Activated T-helper 17 cell treated with anti-CD3 and anti-CD28 coated beads, Interleukin-2, amount 50 U/mL, for 72 hours (primary cell): ENCODE measurements at regions not wholly inside any gene's neighbourhood (a gene's known extent, or its start where the extent isn't known, plus 50 kb on each side); places are given as distances from the start of the nearest gene placed in this dataset.

Experiments used
- ATAC-seq: fragments of 150-1000 bp; cut with Tn5 transposase; replicated peaks from 2 replicates; pipeline ENCODE4 v1.10.0; 2021; ENCODE audit warnings: mild to moderate bottlenecking, moderate library complexity
- H3K27ac Mint-ChIP-seq: one replicate; pipeline ENCODE4 v1.8.0; 2022; ENCODE audit warnings: mixed read lengths
- H3K27me3 Mint-ChIP-seq: one replicate; pipeline ENCODE4 v1.8.0; 2022; ENCODE audit warnings: mixed read lengths
- H3K36me3 Mint-ChIP-seq: one replicate; pipeline ENCODE4 v1.8.0; 2022; ENCODE audit warnings: low read depth, mild to moderate bottlenecking, mixed read lengths
- H3K4me1 Mint-ChIP-seq: one replicate; pipeline ENCODE4 v1.8.0; 2022; ENCODE audit warnings: mixed read lengths
- H3K4me3 Mint-ChIP-seq: one replicate; pipeline ENCODE4 v1.8.0; 2022; ENCODE audit warnings: mild to moderate bottlenecking, mixed read lengths
- H3K9me3 Mint-ChIP-seq: one replicate; pipeline ENCODE4 v1.8.0; 2022; ENCODE audit warnings: mixed read lengths

- no peaks in the 10 kb centered on the region for H3K9me3 Mint-ChIP-seq
- no peak for ATAC-seq
- no peak overlapping the region for H3K27ac Mint-ChIP-seq
- no peaks in the 10 kb centered on the region for H3K4me1 Mint-ChIP-seq
- H3K4me3 Mint-ChIP-seq, result no peak overlapping the region
- no peaks in the 10 kb centered on the region for H3K36me3 Mint-ChIP-seq
- no peaks in the 10 kb centered on the region for H3K27me3 Mint-ChIP-seq
Measured at GRCh38 chr12:93102744-93103143, 173.6 kb upstream of the EEA1 start.

- Mint-ChIP-seq H3K4me1 (no peaks in the 10 kb centered on the region), H3K27me3 (no peaks in the 10 kb centered on the region), H3K36me3 (no peaks in the 10 kb centered on the region), H3K27ac (no peak overlapping the region), H3K9me3 (no peaks in the 10 kb centered on the region), H3K4me3 (no peak overlapping the region)
- ATAC-seq, result no peak
Measured at GRCh38 chr12:93103154-93103553, 174.1 kb upstream of the EEA1 start.

- Mint-ChIP-seq H3K4me3 (no peak overlapping the region), H3K27me3 (no peaks in the 10 kb centered on the region), H3K36me3 (no peaks in the 10 kb centered on the region), H3K4me1 (no peaks in the 10 kb centered on the region), H3K27ac (no peak overlapping the region), H3K9me3 (no peaks in the 10 kb centered on the region)
- no peak for ATAC-seq
Measured at GRCh38 chr12:93104535-93104934, 175.4 kb upstream of the EEA1 start.

- H3K9me3 Mint-ChIP-seq, result no peaks in the 10 kb centered on the region
- no peak overlapping the region for H3K4me3 Mint-ChIP-seq
- H3K36me3 Mint-ChIP-seq, result no peaks in the 10 kb centered on the region
- peak; percentile 76 for ATAC-seq
- H3K27ac Mint-ChIP-seq, result peak overlapping the region; percentile 17
- no peaks in the 10 kb centered on the region for H3K27me3 Mint-ChIP-seq
- no peaks in the 10 kb centered on the region for H3K4me1 Mint-ChIP-seq
Measured at GRCh38 chr12:93106910-93107309, 177.8 kb upstream of the EEA1 start.

GRCh38 chr12:93107514-93108312, 178.6 kb upstream of the EEA1 start:
- Mint-ChIP-seq H3K36me3 (no peaks in the 10 kb centered on the region), H3K27ac (peak overlapping the region; percentile 17), H3K4me3 (no peak overlapping the region), H3K9me3 (no peaks in the 10 kb centered on the region), H3K4me1 (no peaks in the 10 kb centered on the region), H3K27me3 (no peaks in the 10 kb centered on the region)
- ATAC-seq, result peak; percentile 54

GRCh38 chr12:93108985-93109384, 179.9 kb upstream of the EEA1 start:
- H3K36me3 Mint-ChIP-seq, result no peaks in the 10 kb centered on the region
- ATAC-seq, result no peak
- no peak overlapping the region for H3K27ac Mint-ChIP-seq
- H3K27me3 Mint-ChIP-seq, result no peaks in the 10 kb centered on the region
- H3K4me1 Mint-ChIP-seq, result no peaks in the 10 kb centered on the region
- H3K4me3 Mint-ChIP-seq, result no peak overlapping the region
- H3K9me3 Mint-ChIP-seq, result no peaks in the 10 kb centered on the region

GRCh38 chr12:93109551-93110203, 180.6 kb upstream of the EEA1 start:
- no peaks in the 10 kb centered on the region for H3K9me3 Mint-ChIP-seq
- peak overlapping the region; percentile 26 for H3K4me3 Mint-ChIP-seq
- H3K27me3 Mint-ChIP-seq, result no peaks in the 10 kb centered on the region
- no peaks in the 10 kb centered on the region for H3K36me3 Mint-ChIP-seq
- no peaks in the 10 kb centered on the region for H3K4me1 Mint-ChIP-seq
- peak; percentile 60 for ATAC-seq
- peak overlapping the region; percentile 70 for H3K27ac Mint-ChIP-seq

- H3K27me3 Mint-ChIP-seq, result no peaks in the 10 kb centered on the region
- H3K27ac Mint-ChIP-seq, result no peak overlapping the region
- H3K9me3 Mint-ChIP-seq, result no peaks in the 10 kb centered on the region
- H3K4me1 Mint-ChIP-seq, result no peaks in the 10 kb centered on the region
- H3K4me3 Mint-ChIP-seq, result no peak overlapping the region
- H3K36me3 Mint-ChIP-seq, result no peaks in the 10 kb centered on the region
- ATAC-seq, result no peak
Measured at GRCh38 chr12:93111773-93112172, 182.7 kb upstream of the EEA1 start.

- Mint-ChIP-seq H3K4me1 (no peaks in the 10 kb centered on the region), H3K27ac (no peak overlapping the region), H3K9me3 (no peaks in the 10 kb centered on the region), H3K4me3 (no peak overlapping the region), H3K27me3 (no peaks in the 10 kb centered on the region), H3K36me3 (no peaks in the 10 kb centered on the region)
- no peak for ATAC-seq
Measured at GRCh38 chr12:93113317-93114006, 184.4 kb upstream of the EEA1 start.

GRCh38 chr12:93115198-93115601, 186.1 kb upstream of the EEA1 start:
- no peaks in the 10 kb centered on the region for H3K4me1 Mint-ChIP-seq
- H3K27me3 Mint-ChIP-seq, result peaks cover 5% of the 10 kb centered on the region
- no peaks in the 10 kb centered on the region for H3K9me3 Mint-ChIP-seq
- no peaks in the 10 kb centered on the region for H3K36me3 Mint-ChIP-seq
- H3K4me3 Mint-ChIP-seq, result no peak overlapping the region
- H3K27ac Mint-ChIP-seq, result no peak overlapping the region
- no peak for ATAC-seq

GRCh38 chr12:93115646-93116045, 186.6 kb upstream of the EEA1 start:
- peaks cover 5% of the 10 kb centered on the region for H3K27me3 Mint-ChIP-seq
- no peaks in the 10 kb centered on the region for H3K4me1 Mint-ChIP-seq

GRCh38 chr12:93116632-93117031, 187.5 kb upstream of the EEA1 start:
- no peaks in the 10 kb centered on the region for H3K4me1 Mint-ChIP-seq
- H3K9me3 Mint-ChIP-seq, result no peaks in the 10 kb centered on the region
- no peak for ATAC-seq
- H3K4me3 Mint-ChIP-seq, result no peak overlapping the region
- H3K27ac Mint-ChIP-seq, result no peak overlapping the region
- H3K36me3 Mint-ChIP-seq, result no peaks in the 10 kb centered on the region
- H3K27me3 Mint-ChIP-seq, result peaks cover 5% of the 10 kb centered on the region

More at GRCh38 chr12:93115646-93116045, 186.6 kb upstream of the EEA1 start:
- Mint-ChIP-seq H3K9me3 (no peaks in the 10 kb centered on the region), H3K36me3 (no peaks in the 10 kb centered on the region), H3K27ac (no peak overlapping the region), H3K4me3 (no peak overlapping the region)
- no peak for ATAC-seq

GRCh38 chr12:93121729-93122488, 192.8 kb upstream of the EEA1 start:
- H3K9me3 Mint-ChIP-seq, result no peaks in the 10 kb centered on the region

GRCh38 chr12:93122569-93123091, 193.5 kb upstream of the EEA1 start:
- ATAC-seq, result no peak
- Mint-ChIP-seq H3K27me3 (peaks cover 5% of the 10 kb centered on the region), H3K27ac (no peak overlapping the region), H3K9me3 (no peaks in the 10 kb centered on the region), H3K36me3 (no peaks in the 10 kb centered on the region), H3K4me1 (no peaks in the 10 kb centered on the region), H3K4me3 (no peak overlapping the region)

More at GRCh38 chr12:93121729-93122488, 192.8 kb upstream of the EEA1 start:
- no peak overlapping the region for H3K4me3 Mint-ChIP-seq
- no peak for ATAC-seq
- no peaks in the 10 kb centered on the region for H3K36me3 Mint-ChIP-seq
- no peaks in the 10 kb centered on the region for H3K4me1 Mint-ChIP-seq
- peaks cover 5% of the 10 kb centered on the region for H3K27me3 Mint-ChIP-seq
- H3K27ac Mint-ChIP-seq, result no peak overlapping the region
